HCT116 (cell line): ENCODE measurements at regions not wholly inside any gene's neighbourhood (a gene's known extent, or its start where the extent isn't known, plus 50 kb on each side); places are given as distances from the start of the nearest gene placed in this dataset.

Experiments used
- ATAC-seq: fragments of 200-7000 bp; cut with Tn5 transposase; 2 replicates; pipeline ENCODE4 v1.9.1; 2020; ENCODE audit warnings: mild to moderate bottlenecking, moderate library complexity
- BruUV-seq: library from RNA; stranded (reverse); fragments of 400-500 nt; replicated peaks from 2 replicates; lab custom pipeline; 2021; lab: Mats Ljungman, UMichigan
- CTCF ChIA-PET: fragments of 300-600 bp; sonication (Branson Sonifier 250); formaldehyde crosslinking; loops from one replicate; lab custom pipeline; 2021; ENCODE audit warnings: antibody characterized with exemption; lab: Charles Lee
- POLR2A ChIA-PET: fragments of 300-600, 350-600 bp; sonication (Branson Sonifier 250); formaldehyde crosslinking; loops from one replicate; lab custom pipeline; 2021; ENCODE audit warnings: antibody characterized with exemption; lab: Charles Lee
- RAD21 ChIA-PET, 2 experiments: fragments of 300-600 bp; sonication (Branson Sonifier 250); formaldehyde crosslinking; loops; one replicate each; lab custom pipeline; 2023; ENCODE audit warnings: low total read pairs in 2 of 2; ENCODE audit not compliant: uncharacterized antibody in 2 of 2, unreplicated experiment in 2 of 2, low non-redundant PET in 1 of 2; lab: Charles Lee
- DNase-seq: peaks from one replicate; pipeline ENCODE4 v3.0.0-alpha.2; 2010; ENCODE audit warnings: low read depth, low spot score
- H2AFZ ChIP-seq: fragments of 200-600 bp; shearing (Covaris generic), sonication (generic); 2 replicates; pipeline ENCODE4 v1.6.1; 2017; ENCODE audit warnings: low read depth, mixed run types, mixed read lengths, antibody characterized with exemption, low read length; ENCODE audit not compliant: poor library complexity, severe bottlenecking
- H3K27ac ChIP-seq: 2 replicates; pipeline ENCODE4 v1.5.1; 2012; ENCODE audit warnings: low read depth, low read length
- H3K27me3 ChIP-seq: fragments of 200-600 bp; sonication (generic); 2 replicates; pipeline ENCODE4 v1.6.1; 2016; ENCODE audit warnings: mixed run types, low read length, mixed read lengths; ENCODE audit not compliant: insufficient read depth
- H3K36me3 ChIP-seq, 2 experiments: fragments of 200-500 bp in 1 of 2; fragments of 200-600 bp in 1 of 2; sonication (Bioruptor generic) in 1 of 2; sonication (generic) in 1 of 2; 2 replicates each; pipeline versions ENCODE4 v1.5.1 to v1.6.1; 2014 to 2016; ENCODE audit warnings: low read length in 2 of 2, inconsistent platforms in 1 of 2, mixed read lengths in 1 of 2, mixed run types in 1 of 2; ENCODE audit not compliant: insufficient read depth in 2 of 2, control insufficient read depth in 1 of 2
- H3K4me1 ChIP-seq, 2 experiments: fragments of 200-600 bp in 1 of 2; sonication (generic) in 1 of 2; 2 replicates each; pipeline versions ENCODE4 v1.5.1 to v1.6.1; 2012 to 2017; ENCODE audit warnings: low read length in 2 of 2, inconsistent platforms in 1 of 2, mild to moderate bottlenecking in 1 of 2, mixed read lengths in 1 of 2, mixed run types in 1 of 2, moderate library complexity in 1 of 2; ENCODE audit not compliant: insufficient read depth in 2 of 2, control insufficient read depth in 1 of 2
- H3K4me2 ChIP-seq: fragments of 200-600 bp; sonication (generic); 2 replicates; pipeline ENCODE4 v1.6.1; 2017; ENCODE audit warnings: mixed run types, low read length, mixed read lengths
- H3K4me3 ChIP-seq, 2 experiments: fragments of 200-600 bp in 1 of 2; sonication (generic) in 1 of 2; replicated peaks in 1 of 2; 2 replicates each; pipeline ENCODE4 v1.5.1; 2011 to 2016; ENCODE audit warnings: low read length in 2 of 2, control low read depth in 1 of 2, low read depth in 1 of 2, mild to moderate bottlenecking in 1 of 2, mixed read lengths in 1 of 2, mixed run types in 1 of 2
- H3K79me2 ChIP-seq: fragments of 200-600 bp; sonication (generic); 2 replicates; pipeline ENCODE4 v1.6.1; 2017; ENCODE audit warnings: mild to moderate bottlenecking, mixed run types, low read length, moderate library complexity, mixed read lengths; ENCODE audit not compliant: insufficient read depth
- H3K9ac ChIP-seq: fragments of 200-600 bp; sonication (generic); 2 replicates; pipeline ENCODE4 v1.6.1; 2016; ENCODE audit warnings: low read length, mixed read lengths
- H3K9me2 ChIP-seq: fragments of 200-600 bp; sonication (generic), shearing (Covaris generic); 2 replicates; pipeline ENCODE4 v1.6.1; 2017; ENCODE audit warnings: mixed run types, mild to moderate bottlenecking, moderate library complexity; ENCODE audit not compliant: insufficient read depth
- H3K9me3 ChIP-seq, 2 experiments: fragments of 200-500 bp in 1 of 2; fragments of 200-600 bp in 1 of 2; sonication (Bioruptor generic) in 1 of 2; sonication (generic) in 1 of 2; 2 replicates each; pipeline ENCODE4 v1.6.1; 2014 to 2017; ENCODE audit warnings: low read length in 2 of 2, mixed read lengths in 2 of 2, inconsistent platforms in 1 of 2, low read depth in 1 of 2, mild to moderate bottlenecking in 1 of 2, mixed run types in 1 of 2, moderate library complexity in 1 of 2; ENCODE audit not compliant: control insufficient read depth in 1 of 2, insufficient read depth in 1 of 2
- H4K20me1 ChIP-seq: fragments of 200-600 bp; sonication (generic), shearing (Covaris generic); 2 replicates; pipeline ENCODE4 v1.6.1; 2017; ENCODE audit warnings: mixed run types, mild to moderate bottlenecking, moderate library complexity; ENCODE audit not compliant: insufficient read depth
- CBX3 ChIP-seq: IDR thresholded peaks from 2 replicates; pipeline ENCODE4 v1.6.1; 2012; ENCODE audit warnings: low read depth
- EGR1 ChIP-seq: IDR thresholded peaks from 2 replicates; pipeline ENCODE4 v1.6.1; 2012; ENCODE audit warnings: low read depth
- POLR2A ChIP-seq: IDR thresholded peaks from 2 replicates; pipeline ENCODE4 v1.7.0; 2011; ENCODE audit warnings: borderline replicate concordance; ENCODE audit not compliant: insufficient read depth, insufficient read length; ENCODE audit errors: extremely low read depth
- POLR2AphosphoS5 ChIP-seq: IDR thresholded peaks from 2 replicates; pipeline ENCODE4 v1.6.1; 2011; ENCODE audit warnings: mild to moderate bottlenecking, low read depth, low read length, moderate library complexity
- RAD21 ChIP-seq: IDR thresholded peaks from 2 replicates; pipeline ENCODE4 v1.6.1; 2012; ENCODE audit warnings: low read depth, mild to moderate bottlenecking
- SP1 ChIP-seq: IDR thresholded peaks from 2 replicates; pipeline ENCODE4 v1.6.1; 2012; ENCODE audit warnings: low read depth
- TCF7L2 ChIP-seq: IDR thresholded peaks from 2 replicates; pipeline ENCODE4 v1.7.0; 2011; ENCODE audit warnings: borderline replicate concordance, inconsistent platforms; ENCODE audit not compliant: insufficient read depth, insufficient read length; ENCODE audit errors: extremely low read depth
- YY1 ChIP-seq: IDR thresholded peaks from 2 replicates; pipeline ENCODE4 v1.6.1; 2011; ENCODE audit warnings: low read length, low read depth, moderate library complexity, mild to moderate bottlenecking; ENCODE audit not compliant: insufficient replicate concordance; ENCODE audit errors: extremely low read depth
- intact Hi-C: fragments of 100-400 bp; cut with micrococcal nuclease; formaldehyde crosslinking; loops from 2 replicates; pipeline ENCODE4 v1.10.0; 2022
- TF ChIP-seq, protein P1 (sequence below), 3 experiments: fragments of 200-600 bp in 1 of 3; sonication (generic) in 1 of 3; IDR thresholded peaks in 2 of 3; conservative IDR thresholded peaks in 1 of 3; 2 replicates each; pipeline ENCODE4 v1.5.1; 2012 to 2017; ENCODE audit warnings: low read depth in 2 of 3, low read length in 2 of 3, antibody characterized with exemption in 1 of 3, borderline replicate concordance in 1 of 3, control low read depth in 1 of 3, mild to moderate bottlenecking in 1 of 3, mixed read lengths in 1 of 3, mixed run types in 1 of 3, moderate library complexity in 1 of 3; ENCODE audit not compliant: insufficient read depth in 1 of 3
- TF ChIP-seq, protein P2 (sequence below): IDR thresholded peaks from 2 replicates; pipeline ENCODE4 v1.6.1; 2012; ENCODE audit warnings: low read depth
- TF ChIP-seq, protein P3 (sequence below): IDR thresholded peaks from 2 replicates; pipeline ENCODE4 v1.6.1; 2012

DNA sequence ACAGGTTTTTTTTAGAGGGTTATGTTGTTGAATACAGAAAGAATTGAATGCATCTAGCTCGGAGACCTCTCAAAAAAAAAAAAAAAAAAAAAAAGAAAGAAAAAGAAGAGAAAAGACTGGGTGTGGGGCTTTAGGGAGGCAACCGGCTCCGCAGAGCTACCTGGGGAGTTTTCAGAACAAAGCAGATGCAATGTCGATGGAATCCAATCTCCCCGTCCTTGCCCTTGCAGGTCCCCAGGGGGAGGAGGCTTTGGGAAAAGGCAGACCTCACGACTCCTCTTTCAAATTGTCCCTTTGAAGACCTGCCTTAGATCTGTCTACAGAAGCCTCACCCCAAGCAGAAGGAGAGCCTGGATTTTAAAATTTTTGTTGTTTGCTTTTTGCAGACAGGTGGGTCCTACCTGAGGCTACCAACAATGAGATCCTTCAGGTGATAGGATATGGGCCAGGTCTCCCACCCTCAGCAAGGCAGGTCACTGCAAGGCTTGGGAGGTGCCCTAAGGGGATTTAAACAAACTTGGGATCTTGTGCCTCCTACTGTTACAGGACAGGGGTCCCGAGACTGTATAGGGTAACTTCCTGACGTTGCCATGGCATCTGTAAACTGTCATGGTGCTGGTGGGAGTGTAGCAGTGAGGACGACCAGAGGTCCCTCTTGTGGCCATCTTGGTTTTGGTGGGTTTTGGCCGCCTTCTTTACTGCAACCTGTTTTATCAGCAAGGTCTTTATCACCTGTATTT lies 75.2 kb upstream of the PRKX start:
- BruUV-seq = no TSS peak
- no peaks in the 10 kb centered on the region for H3K4me1 ChIP-seq
- H3K79me2 ChIP-seq = no peaks in the 10 kb centered on the region
- H2AFZ ChIP-seq = no peak overlapping the region
- no peaks in the 10 kb centered on the region for H3K9me3 ChIP-seq
- H3K4me3 ChIP-seq = no peak overlapping the region
- ChIA-PET POLR2A (no interaction called here), RAD21 (no interaction called here), CTCF (no interaction called here)
- H3K27me3 ChIP-seq = peaks cover 8% of the 10 kb centered on the region; the same call in 1 of the 2 replicates
- DNase-seq = no peak
- no peak for ATAC-seq
- no peaks in the 10 kb centered on the region for H3K9me2 ChIP-seq
- TF ChIP-seq, protein P1, sequence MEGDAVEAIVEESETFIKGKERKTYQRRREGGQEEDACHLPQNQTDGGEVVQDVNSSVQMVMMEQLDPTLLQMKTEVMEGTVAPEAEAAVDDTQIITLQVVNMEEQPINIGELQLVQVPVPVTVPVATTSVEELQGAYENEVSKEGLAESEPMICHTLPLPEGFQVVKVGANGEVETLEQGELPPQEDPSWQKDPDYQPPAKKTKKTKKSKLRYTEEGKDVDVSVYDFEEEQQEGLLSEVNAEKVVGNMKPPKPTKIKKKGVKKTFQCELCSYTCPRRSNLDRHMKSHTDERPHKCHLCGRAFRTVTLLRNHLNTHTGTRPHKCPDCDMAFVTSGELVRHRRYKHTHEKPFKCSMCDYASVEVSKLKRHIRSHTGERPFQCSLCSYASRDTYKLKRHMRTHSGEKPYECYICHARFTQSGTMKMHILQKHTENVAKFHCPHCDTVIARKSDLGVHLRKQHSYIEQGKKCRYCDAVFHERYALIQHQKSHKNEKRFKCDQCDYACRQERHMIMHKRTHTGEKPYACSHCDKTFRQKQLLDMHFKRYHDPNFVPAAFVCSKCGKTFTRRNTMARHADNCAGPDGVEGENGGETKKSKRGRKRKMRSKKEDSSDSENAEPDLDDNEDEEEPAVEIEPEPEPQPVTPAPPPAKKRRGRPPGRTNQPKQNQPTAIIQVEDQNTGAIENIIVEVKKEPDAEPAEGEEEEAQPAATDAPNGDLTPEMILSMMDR (IDR thresholded peaks at IDR 0.05 in 2 of 3, conservative IDR thresholded peaks at IDR 0.05 in 1 of 3; ENCODE audit: borderline replicate concordance in 1 of 3, insufficient read depth in 1 of 3, low read depth in 2 of 3, low read length in 2 of 3) = 0 out of 6 replicates have a peak, but pooled peaks of 1 of the 3 experiments have one; percentile 14
- no peak for TF ChIP-seq YY1
- intact Hi-C loops = no loop called here
- no peak overlapping the region for H3K9ac ChIP-seq
- no peaks in the 10 kb centered on the region for H4K20me1 ChIP-seq
- no peaks in the 10 kb centered on the region for H3K36me3 ChIP-seq
- H3K27ac ChIP-seq = no peak overlapping the region
- H3K4me2 ChIP-seq = no peak overlapping the region

DNA sequence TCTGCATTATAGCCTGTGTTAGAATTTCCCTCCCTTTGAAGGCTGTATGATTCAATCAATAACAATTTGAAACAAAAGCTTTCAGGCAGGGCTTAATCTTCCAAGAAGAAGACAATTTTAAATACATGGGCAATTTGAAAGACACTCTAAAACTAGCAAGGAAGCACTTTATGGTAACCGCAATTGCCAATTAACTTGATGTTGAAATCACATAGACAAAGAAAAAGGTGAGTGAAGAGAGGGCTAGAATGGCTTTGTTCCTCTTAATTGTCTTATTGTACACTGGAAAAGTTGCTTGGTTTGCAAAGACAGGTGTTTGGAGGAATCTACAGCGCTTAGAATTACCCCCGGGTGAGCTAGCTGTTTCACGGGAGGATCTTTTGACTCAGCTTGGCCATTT lies 74.4 kb upstream of the PRKX start:
- intact Hi-C loops = no loop called here
- Histone ChIP-seq H3K27ac (no peak overlapping the region), H3K4me1 (no peaks in the 10 kb centered on the region), H2AFZ (no peak overlapping the region), H3K9me3 (no peaks in the 10 kb centered on the region), H3K4me2 (no peak overlapping the region), H3K9me2 (no peaks in the 10 kb centered on the region), H3K79me2 (no peaks in the 10 kb centered on the region), H3K4me3 (no peak overlapping the region), H3K36me3 (no peaks in the 10 kb centered on the region), H3K27me3 (peaks cover 8% of the 10 kb centered on the region; the same call in 1 of the 2 replicates), H3K9ac (no peak overlapping the region), H4K20me1 (no peaks in the 10 kb centered on the region)
- no peak for ATAC-seq
- ChIA-PET RAD21 (no interaction called here), POLR2A (no interaction called here), CTCF (no interaction called here)
- no peak for TF ChIP-seq POLR2AphosphoS5
- no peak for TF ChIP-seq TCF7L2
- TF ChIP-seq CBX3 = no peak
- TF ChIP-seq, protein P2, sequence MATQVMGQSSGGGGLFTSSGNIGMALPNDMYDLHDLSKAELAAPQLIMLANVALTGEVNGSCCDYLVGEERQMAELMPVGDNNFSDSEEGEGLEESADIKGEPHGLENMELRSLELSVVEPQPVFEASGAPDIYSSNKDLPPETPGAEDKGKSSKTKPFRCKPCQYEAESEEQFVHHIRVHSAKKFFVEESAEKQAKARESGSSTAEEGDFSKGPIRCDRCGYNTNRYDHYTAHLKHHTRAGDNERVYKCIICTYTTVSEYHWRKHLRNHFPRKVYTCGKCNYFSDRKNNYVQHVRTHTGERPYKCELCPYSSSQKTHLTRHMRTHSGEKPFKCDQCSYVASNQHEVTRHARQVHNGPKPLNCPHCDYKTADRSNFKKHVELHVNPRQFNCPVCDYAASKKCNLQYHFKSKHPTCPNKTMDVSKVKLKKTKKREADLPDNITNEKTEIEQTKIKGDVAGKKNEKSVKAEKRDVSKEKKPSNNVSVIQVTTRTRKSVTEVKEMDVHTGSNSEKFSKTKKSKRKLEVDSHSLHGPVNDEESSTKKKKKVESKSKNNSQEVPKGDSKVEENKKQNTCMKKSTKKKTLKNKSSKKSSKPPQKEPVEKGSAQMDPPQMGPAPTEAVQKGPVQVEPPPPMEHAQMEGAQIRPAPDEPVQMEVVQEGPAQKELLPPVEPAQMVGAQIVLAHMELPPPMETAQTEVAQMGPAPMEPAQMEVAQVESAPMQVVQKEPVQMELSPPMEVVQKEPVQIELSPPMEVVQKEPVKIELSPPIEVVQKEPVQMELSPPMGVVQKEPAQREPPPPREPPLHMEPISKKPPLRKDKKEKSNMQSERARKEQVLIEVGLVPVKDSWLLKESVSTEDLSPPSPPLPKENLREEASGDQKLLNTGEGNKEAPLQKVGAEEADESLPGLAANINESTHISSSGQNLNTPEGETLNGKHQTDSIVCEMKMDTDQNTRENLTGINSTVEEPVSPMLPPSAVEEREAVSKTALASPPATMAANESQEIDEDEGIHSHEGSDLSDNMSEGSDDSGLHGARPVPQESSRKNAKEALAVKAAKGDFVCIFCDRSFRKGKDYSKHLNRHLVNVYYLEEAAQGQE = no peak
- no peak for TF ChIP-seq EGR1
- no peak for TF ChIP-seq POLR2A
- TF ChIP-seq, protein P3, sequence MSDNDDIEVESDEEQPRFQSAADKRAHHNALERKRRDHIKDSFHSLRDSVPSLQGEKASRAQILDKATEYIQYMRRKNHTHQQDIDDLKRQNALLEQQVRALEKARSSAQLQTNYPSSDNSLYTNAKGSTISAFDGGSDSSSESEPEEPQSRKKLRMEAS = no peak
- no peak for TF ChIP-seq YY1
- TF ChIP-seq SP1 = no peak
- TF ChIP-seq RAD21 = no peak
- BruUV-seq = no TSS peak
- no peak for DNase-seq
